ENCODE measurements at regions not wholly inside any gene's neighbourhood (a gene's known extent, or its start where the extent isn't known, plus 50 kb on each side); places are given as distances from the start of the nearest gene placed in this dataset.

- no peak overlapping the region for H3K4me3 ChIP-seq (replicated peaks in 1 of 3; ENCODE audit: low read depth in 2 of 3, low read length in 3 of 3)
- no peak for DNase-seq
- no peaks in the 10 kb centered on the region for H3K79me2 ChIP-seq (ENCODE audit: insufficient read depth, low read length)
- no peaks in the 10 kb centered on the region for H3K27me3 Mint-ChIP-seq (ENCODE audit: low read depth in 3 of 3)
- H3K9ac ChIP-seq (ENCODE audit: insufficient read depth, low read length, poor library complexity, severe bottlenecking) = no peak overlapping the region
- no peak overlapping the region for H2AFZ ChIP-seq (ENCODE audit: insufficient read depth, low read depth, low read length, poor library complexity, severe bottlenecking)
- H3K27me3 ChIP-seq (ENCODE audit: control insufficient read depth in 2 of 2, insufficient read depth in 2 of 2, low read length in 2 of 2) = no peaks in the 10 kb centered on the region
- H3K4me2 ChIP-seq (replicated peaks; ENCODE audit: extremely low read depth, low read length, poor library complexity, severe bottlenecking) = no peak overlapping the region
- no peaks in the 10 kb centered on the region for H4K20me1 ChIP-seq (ENCODE audit: insufficient read depth, low read length)
- H3K27ac ChIP-seq (ENCODE audit: low read depth in 1 of 2, low read length in 2 of 2) = no peak overlapping the region
- peaks cover 0 to 6% (median 1%) of the 10 kb centered on the region in 7 donors for H3K9me3 Mint-ChIP-seq
- intact Hi-C loops (cut with micrococcal nuclease) = no loop called here
- no peaks in the 10 kb centered on the region for H3K36me3 ChIP-seq (replicated peaks in 1 of 2; ENCODE audit: control insufficient read depth in 1 of 2, insufficient read depth in 2 of 2, low read length in 2 of 2)
- no peaks in the 10 kb centered on the region for H3K9me3 ChIP-seq (replicated peaks in 1 of 2; ENCODE audit: control insufficient read depth in 1 of 2, insufficient read depth in 1 of 2, low read length in 2 of 2)
- no peaks in the 10 kb centered on the region for H3K36me3 Mint-ChIP-seq
- H3K4me1 Mint-ChIP-seq = no peaks in the 10 kb centered on the region
- TF ChIP-seq CTCF (IDR thresholded peaks at IDR 0.05) = no peak
- H3K4me3 Mint-ChIP-seq = no peak overlapping the region
- H3K27ac Mint-ChIP-seq = no peak overlapping the region
- H3K4me1 ChIP-seq (ENCODE audit: control insufficient read depth in 1 of 2, insufficient read depth in 2 of 2, low read length in 2 of 2) = no peaks in the 10 kb centered on the region
Measured at GRCh38 chr4:37132351-37132974, 112.1 kb upstream of the NWD2 start.

- Mint-ChIP-seq H3K27ac (no peak overlapping the region), H3K27me3 (ENCODE audit: low read depth in 3 of 3) (no peaks in the 10 kb centered on the region), H3K36me3 (no peaks in the 10 kb centered on the region), H3K4me1 (no peaks in the 10 kb centered on the region), H3K9me3 (peaks cover 0 to 6% (median 1%) of the 10 kb centered on the region in 7 donors), H3K4me3 (no peak overlapping the region)
- Histone ChIP-seq H4K20me1 (ENCODE audit: insufficient read depth, low read length) (no peaks in the 10 kb centered on the region), H3K27ac (ENCODE audit: low read depth in 1 of 2, low read length in 2 of 2) (no peak overlapping the region), H3K9me3 (replicated peaks in 1 of 2; ENCODE audit: control insufficient read depth in 1 of 2, insufficient read depth in 1 of 2, low read length in 2 of 2) (no peaks in the 10 kb centered on the region), H3K27me3 (ENCODE audit: control insufficient read depth in 2 of 2, insufficient read depth in 2 of 2, low read length in 2 of 2) (no peaks in the 10 kb centered on the region), H3K4me1 (ENCODE audit: control insufficient read depth in 1 of 2, insufficient read depth in 2 of 2, low read length in 2 of 2) (no peaks in the 10 kb centered on the region), H3K36me3 (replicated peaks in 1 of 2; ENCODE audit: control insufficient read depth in 1 of 2, insufficient read depth in 2 of 2, low read length in 2 of 2) (no peaks in the 10 kb centered on the region), H3K4me3 (replicated peaks in 1 of 3; ENCODE audit: low read depth in 2 of 3, low read length in 3 of 3) (no peak overlapping the region), H3K4me2 (replicated peaks; ENCODE audit: extremely low read depth, low read length, poor library complexity, severe bottlenecking) (no peak overlapping the region), H3K9ac (ENCODE audit: insufficient read depth, low read length, poor library complexity, severe bottlenecking) (no peak overlapping the region), H2AFZ (ENCODE audit: insufficient read depth, low read depth, low read length, poor library complexity, severe bottlenecking) (no peak overlapping the region), H3K79me2 (ENCODE audit: insufficient read depth, low read length) (no peaks in the 10 kb centered on the region)
- no peak for TF ChIP-seq CTCF (IDR thresholded peaks at IDR 0.05)
- intact Hi-C loops (cut with micrococcal nuclease) = no loop called here
- WGBS (ENCODE audit: insufficient coverage) = 70% methylated on average over 1 of the region's 1 CpG
- DNase-seq = no peak
Measured at GRCh38 chr4:37132975-37133360, 111.6 kb upstream of the NWD2 start.
